Spleen (tissue), 11 donors: ENCODE measurements at regions not wholly inside any gene's neighbourhood (a gene's known extent, or its start where the extent isn't known, plus 50 kb on each side); places are given as distances from the start of the nearest gene placed in this dataset.

Experiments used
- DNase-seq: peaks from one replicate; pipeline ENCODE4 v3.0.0-alpha.2; 2020
- H3K27ac ChIP-seq, 8 donors: fragments of 200-600 bp; sonication (generic) in 7 of 8; 1 replicate in 4 of 8; 2 replicates in 4 of 8; pipeline versions ENCODE4 v1.5.0 to v1.8.0; 2016 to 2021; ENCODE audit warnings: inconsistent platforms in 4 of 8, mild to moderate bottlenecking in 4 of 8, moderate library complexity in 1 of 8
- H3K27me3 ChIP-seq, 7 donors: fragments of 200-600 bp; sonication (generic) in 6 of 7; replicated peaks in 1 of 7; 1 replicate in 4 of 7; 2 replicates in 3 of 7; pipeline versions ENCODE4 v1.5.0 to v1.8.0; 2016 to 2021; ENCODE audit warnings: inconsistent platforms in 3 of 7, mild to moderate bottlenecking in 1 of 7
- H3K36me3 ChIP-seq, 6 donors: fragments of 200-600 bp; sonication (generic) in 5 of 6; 1 replicate in 4 of 6; 2 replicates in 2 of 6; pipeline versions ENCODE4 v1.5.0 to v1.8.0; 2016 to 2021; ENCODE audit warnings: inconsistent platforms in 2 of 6
- H3K4me1 ChIP-seq, 6 donors: fragments of 200-600 bp; sonication (generic) in 5 of 6; 1 replicate in 3 of 6; 2 replicates in 3 of 6; pipeline versions ENCODE4 v1.5.0 to v1.8.0; 2016 to 2021; ENCODE audit warnings: inconsistent platforms in 3 of 6
- H3K4me3 ChIP-seq, 8 donors: fragments of 200-600 bp; sonication (generic) in 7 of 8; 1 replicate in 4 of 8; 2 replicates in 4 of 8; pipeline versions ENCODE4 v1.5.0 to v1.8.0; 2016 to 2021; ENCODE audit warnings: inconsistent platforms in 4 of 8, mild to moderate bottlenecking in 4 of 8, moderate library complexity in 2 of 8
- H3K9me3 ChIP-seq, 8 donors: fragments of 200-600 bp; sonication (generic) in 7 of 8; 1 replicate in 4 of 8; 2 replicates in 4 of 8; pipeline versions ENCODE4 v1.5.0 to v1.8.0; 2016 to 2021; ENCODE audit warnings: inconsistent platforms in 4 of 8
- CTCF ChIP-seq, 11 experiments: fragments of 200-600 bp in 7 of 11; fragments of 450-650 bp in 4 of 11; sonication (generic) in 4 of 11; IDR thresholded peaks in 8 of 11; conservative IDR thresholded peaks in 3 of 11; 1 replicate in 7 of 11; 2 replicates in 4 of 11; pipeline versions ENCODE4 v1.4.0 to v1.8.0; 2016 to 2021; ENCODE audit warnings: antibody characterized with exemption in 11 of 11, inconsistent platforms in 4 of 11, mild to moderate bottlenecking in 1 of 11
- POLR2A ChIP-seq, 3 donors: fragments of 450-650 bp; IDR thresholded peaks; one replicate each; pipeline ENCODE4 v1.5.1; 2017; ENCODE audit warnings: antibody characterized with exemption in 3 of 3, mild to moderate bottlenecking in 1 of 3
- POLR2AphosphoS5 ChIP-seq, 3 donors: sonication (generic); formaldehyde crosslinking; IDR thresholded peaks; one replicate each; pipeline ENCODE4 v1.5.1; 2017; ENCODE audit warnings: antibody characterized with exemption in 3 of 3
- WGBS, 5 donors: extraction: QIAGEN DNeasy Blood & Tissue Kit in 3 of 5; methylation state at CpG; one replicate each; pipeline versions ENCODE4 v1.1.5 to v1.1.7; 2013 to 2018; 5-methylcytosine and 5-hydroxymethylcytosine counted together
- intact Hi-C: fragments of 100-400 bp; cut with DNase I; formaldehyde crosslinking; loops from one replicate; pipeline ENCODE4 v1.15.0; 2023; ENCODE audit warnings: low total_unique reads
- donor health status: healthy with polysubstance abuse.
- donor health status: DM: no; HTN: no; CAD: no; lungs with moderate emphysema.
- donor health status: DM: no; HTN: no; CAD: no.
- donor health status: Bipolar disorder and iron deficiency.
- donor health status: healthy.
- donor health status: DM: no; HTN: no; CAD: no.
- donor health status: DM: yes; HTN: yes; CAD: no.

GRCh38 chr11:92740276-92740675 is 229.2 kb upstream of the MTNR1B start:
- DNase-seq, result no peak
- no peak for TF ChIP-seq POLR2A (IDR thresholded peaks at IDR 0.05)
- no peak for TF ChIP-seq POLR2AphosphoS5 (IDR thresholded peaks at IDR 0.05)
- no peak for TF ChIP-seq CTCF (IDR thresholded peaks at IDR 0.05 in 8 of 11, conservative IDR thresholded peaks at IDR 0.05 in 3 of 11)
- Histone ChIP-seq H3K4me1 (no peaks in the 10 kb centered on the region), H3K9me3 (no peaks in the 10 kb centered on the region), H3K36me3 (no peaks in the 10 kb centered on the region), H3K27ac (no peak overlapping the region), H3K27me3 (no peaks in the 10 kb centered on the region), H3K4me3 (no peak overlapping the region)
- 77 to 91% (median 80%) methylated on average over 2 of the region's 2 CpGs for WGBS, 5 donors
- intact Hi-C loops, result no loop called here

- TF ChIP-seq POLR2A (IDR thresholded peaks at IDR 0.05) (no peak), POLR2AphosphoS5 (IDR thresholded peaks at IDR 0.05) (no peak), CTCF (IDR thresholded peaks at IDR 0.05 in 8 of 11, conservative IDR thresholded peaks at IDR 0.05 in 3 of 11) (no peak)
These were observed 224.4 kb upstream of the MTNR1B start for GRCh38 chr11:92744929-92745585.

GRCh38 chr11:92750794-92751193 is 218.7 kb upstream of the MTNR1B start:
- peaks cover 0 to 12% (median 0%) of the 10 kb centered on the region in 8 donors for H3K9me3 ChIP-seq
- no peak overlapping the region for H3K4me3 ChIP-seq
- TF ChIP-seq POLR2A (IDR thresholded peaks at IDR 0.05) (no peak), POLR2AphosphoS5 (IDR thresholded peaks at IDR 0.05) (no peak), CTCF (IDR thresholded peaks at IDR 0.05 in 8 of 11, conservative IDR thresholded peaks at IDR 0.05 in 3 of 11) (no peak)
- DNase-seq, result no peak
- 66 to 78% (median 68%) methylated on average over 5 of the region's 5 CpGs for WGBS, 5 donors
- H3K36me3 ChIP-seq, result no peaks in the 10 kb centered on the region
- intact Hi-C loops, result no loop called here
- H3K27me3 ChIP-seq, result peaks cover 0 to 5% (median 0%) of the 10 kb centered on the region in 7 donors
- no peaks in the 10 kb centered on the region for H3K4me1 ChIP-seq
- no peak overlapping the region for H3K27ac ChIP-seq

More at GRCh38 chr11:92744929-92745585, 224.4 kb upstream of the MTNR1B start:
- peaks cover 0 to 7% (median 0%) of the 10 kb centered on the region in 8 donors for H3K9me3 ChIP-seq
- 91 to 96% (median 92%) methylated on average over 4 of the region's 4 CpGs for WGBS, 5 donors
- H3K27ac ChIP-seq, result no peak overlapping the region
- H3K4me3 ChIP-seq, result no peak overlapping the region
- intact Hi-C loops, result no loop called here
- peaks cover 0 to 3% (median 0%) of the 10 kb centered on the region in 7 donors for H3K27me3 ChIP-seq
- H3K36me3 ChIP-seq, result no peaks in the 10 kb centered on the region
- no peak for DNase-seq
- no peaks in the 10 kb centered on the region for H3K4me1 ChIP-seq

GRCh38 chr11:92751594-92751993 is 217.9 kb upstream of the MTNR1B start:
- Histone ChIP-seq H3K9me3 (peaks cover 0 to 12% (median 0%) of the 10 kb centered on the region in 8 donors), H3K27me3 (peaks cover 0 to 5% (median 0%) of the 10 kb centered on the region in 7 donors), H3K36me3 (no peaks in the 10 kb centered on the region), H3K27ac (no peak overlapping the region), H3K4me1 (no peaks in the 10 kb centered on the region), H3K4me3 (no peak overlapping the region)
- TF ChIP-seq CTCF (IDR thresholded peaks at IDR 0.05 in 8 of 11, conservative IDR thresholded peaks at IDR 0.05 in 3 of 11) (no peak), POLR2A (IDR thresholded peaks at IDR 0.05) (no peak), POLR2AphosphoS5 (IDR thresholded peaks at IDR 0.05) (no peak)
- intact Hi-C loops, result no loop called here
- DNase-seq, result no peak
- 79 to 92% (median 83%) methylated on average over 11 of the region's 11 CpGs for whole genome bisulfite sequencing, 5 donors
